Adipocyte (in vitro differentiated cells): ENCODE measurements at regions not wholly inside any gene's neighbourhood (a gene's known extent, or its start where the extent isn't known, plus 50 kb on each side); places are given as distances from the start of the nearest gene placed in this dataset.
"Not testable (repeated sequence)": the region's sequence is repeated elsewhere in the genome, so short reads cannot be mapped to it uniquely, and the experiment has no call there.

Experiments used
- DNase-seq: peaks from one replicate; pipeline ENCODE4 v3.0.0-alpha.2; 2015; ENCODE audit warnings: low read depth
- H3K27me3 ChIP-seq: replicated peaks from 2 replicates; pipeline ENCODE4 v1.7.0; 2013; ENCODE audit warnings: mild to moderate bottlenecking, low read length, moderate library complexity; ENCODE audit not compliant: control insufficient read depth, insufficient read depth
- H3K36me3 ChIP-seq: 2 replicates; pipeline ENCODE4 v1.7.0; 2013; ENCODE audit warnings: low read length, mild to moderate bottlenecking, moderate library complexity; ENCODE audit not compliant: control insufficient read depth, insufficient read depth, severe bottlenecking
- H3K4me1 ChIP-seq: 2 replicates; pipeline ENCODE4 v1.7.0; 2013; ENCODE audit warnings: mild to moderate bottlenecking, low read length, moderate library complexity; ENCODE audit not compliant: control insufficient read depth, insufficient read depth
- H3K4me3 ChIP-seq: 2 replicates; pipeline ENCODE4 v1.7.0; 2013; ENCODE audit warnings: mild to moderate bottlenecking, low read length, moderate library complexity
- H3K9ac ChIP-seq: 2 replicates; pipeline ENCODE4 v1.7.0; 2013; ENCODE audit warnings: mild to moderate bottlenecking, low read length, moderate library complexity
- H3K9me3 ChIP-seq: 2 replicates; pipeline ENCODE4 v1.7.0; 2013; ENCODE audit warnings: mild to moderate bottlenecking, low read length, moderate library complexity; ENCODE audit not compliant: control insufficient read depth

- not testable (repeated sequence) for DNase-seq, H3K27me3 ChIP-seq, H3K4me3 ChIP-seq, H3K36me3 ChIP-seq, H3K9ac ChIP-seq, H3K4me1 ChIP-seq, H3K9me3 ChIP-seq
Observed at GRCh38 chr6:164610859-164611258, 698.5 kb downstream of the C6orf118 start.

GRCh38 chr6:164602415-164602814 lies 707.0 kb downstream of the C6orf118 start:
- H3K4me1 ChIP-seq, H3K27me3 ChIP-seq, H3K4me3 ChIP-seq, DNase-seq, H3K36me3 ChIP-seq, H3K9me3 ChIP-seq, H3K9ac ChIP-seq: not testable (repeated sequence)

GRCh38 chr6:164581563-164581962 lies 727.8 kb downstream of the C6orf118 start:
- H3K27me3 ChIP-seq, result no peaks in the 10 kb centered on the region
- no peaks in the 10 kb centered on the region for H3K36me3 ChIP-seq
- no peak for DNase-seq
- H3K9me3 ChIP-seq, result peaks cover 18% of the 10 kb centered on the region
- H3K9ac ChIP-seq, result no peak overlapping the region
- no peaks in the 10 kb centered on the region for H3K4me1 ChIP-seq
- no peak overlapping the region for H3K4me3 ChIP-seq

GRCh38 chr6:164579035-164579434 lies 730.4 kb downstream of the C6orf118 start:
- Histone ChIP-seq H3K36me3 (no peaks in the 10 kb centered on the region), H3K9me3 (peaks cover 15% of the 10 kb centered on the region), H3K4me3 (no peak overlapping the region), H3K9ac (no peak overlapping the region), H3K27me3 (no peaks in the 10 kb centered on the region), H3K4me1 (no peaks in the 10 kb centered on the region)
- no peak for DNase-seq

GRCh38 chr6:164578616-164579015 lies 730.8 kb downstream of the C6orf118 start:
- H3K4me1 ChIP-seq, result no peaks in the 10 kb centered on the region
- no peak for DNase-seq
- H3K36me3 ChIP-seq, result no peaks in the 10 kb centered on the region
- H3K27me3 ChIP-seq, result no peaks in the 10 kb centered on the region
- H3K4me3 ChIP-seq, result no peak overlapping the region
- H3K9ac ChIP-seq, result no peak overlapping the region
- H3K9me3 ChIP-seq, result peaks cover 15% of the 10 kb centered on the region

GRCh38 chr6:164570801-164571200 lies 738.6 kb downstream of the C6orf118 start:
- Histone ChIP-seq H3K4me1 (no peaks in the 10 kb centered on the region), H3K36me3 (no peaks in the 10 kb centered on the region), H3K27me3 (no peaks in the 10 kb centered on the region), H3K9ac (no peak overlapping the region), H3K4me3 (no peak overlapping the region), H3K9me3 (no peaks in the 10 kb centered on the region)
- no peak for DNase-seq

- Histone ChIP-seq H3K36me3 (no peaks in the 10 kb centered on the region), H3K4me1 (no peaks in the 10 kb centered on the region), H3K9ac (no peak overlapping the region), H3K27me3 (no peaks in the 10 kb centered on the region), H3K4me3 (no peak overlapping the region), H3K9me3 (no peaks in the 10 kb centered on the region)
- DNase-seq, result no peak
Observed at GRCh38 chr6:164569509-164569908, 739.9 kb downstream of the C6orf118 start.

- Histone ChIP-seq H3K36me3 (no peaks in the 10 kb centered on the region), H3K4me3 (no peak overlapping the region)
- DNase-seq, result no peak
Observed at GRCh38 chr6:164563924-164564323, 745.5 kb downstream of the C6orf118 start.

GRCh38 chr6:164561656-164562055 lies 747.7 kb downstream of the C6orf118 start:
- no peak for DNase-seq
- H3K4me3 ChIP-seq, result no peak overlapping the region
- H3K4me1 ChIP-seq, result no peaks in the 10 kb centered on the region
- no peak overlapping the region for H3K9ac ChIP-seq
- no peaks in the 10 kb centered on the region for H3K27me3 ChIP-seq
- peaks cover 11% of the 10 kb centered on the region for H3K9me3 ChIP-seq
- no peaks in the 10 kb centered on the region for H3K36me3 ChIP-seq

More at GRCh38 chr6:164563924-164564323, 745.5 kb downstream of the C6orf118 start:
- H3K9ac ChIP-seq, result no peak overlapping the region
- no peaks in the 10 kb centered on the region for H3K4me1 ChIP-seq
- H3K27me3 ChIP-seq, result no peaks in the 10 kb centered on the region
- H3K9me3 ChIP-seq, result peaks cover 11% of the 10 kb centered on the region

GRCh38 chr6:164554700-164555476 lies 754.5 kb downstream of the C6orf118 start:
- Histone ChIP-seq H3K4me1 (no peaks in the 10 kb centered on the region), H3K9ac (no peak overlapping the region), H3K27me3 (no peaks in the 10 kb centered on the region), H3K4me3 (no peak overlapping the region), H3K36me3 (no peaks in the 10 kb centered on the region), H3K9me3 (no peaks in the 10 kb centered on the region)
- no peak for DNase-seq

GRCh38 chr6:164554226-164554625 lies 755.2 kb downstream of the C6orf118 start:
- H3K4me3 ChIP-seq, result no peak overlapping the region
- H3K9ac ChIP-seq, result no peak overlapping the region
- DNase-seq, result no peak
- no peaks in the 10 kb centered on the region for H3K4me1 ChIP-seq
- no peaks in the 10 kb centered on the region for H3K36me3 ChIP-seq
- H3K27me3 ChIP-seq, result no peaks in the 10 kb centered on the region
- no peaks in the 10 kb centered on the region for H3K9me3 ChIP-seq

GRCh38 chr6:164551706-164552105 lies 757.7 kb downstream of the C6orf118 start:
- Histone ChIP-seq H3K4me3 (no peak overlapping the region), H3K36me3 (no peaks in the 10 kb centered on the region), H3K4me1 (no peaks in the 10 kb centered on the region), H3K9me3 (no peaks in the 10 kb centered on the region), H3K27me3 (no peaks in the 10 kb centered on the region), H3K9ac (no peak overlapping the region)
- DNase-seq, result no peak
